CD14-positive monocyte (primary cell): ENCODE measurements at regions not wholly inside any gene's neighbourhood (a gene's known extent, or its start where the extent isn't known, plus 50 kb on each side); places are given as distances from the start of the nearest gene placed in this dataset.

Experiments
- DNase-seq, 3 donors: peaks; one replicate each; pipeline ENCODE4 v3.0.0-alpha.2; 2011 to 2022
- H2AFZ ChIP-seq: 2 replicates; pipeline ENCODE4 v1.6.0; 2012; ENCODE audit warnings: mild to moderate bottlenecking, low read depth, low read length, inconsistent platforms; ENCODE audit not compliant: insufficient read depth, poor library complexity, severe bottlenecking
- H3K27ac ChIP-seq, 2 donors: 1 replicate in 1 of 2; 2 replicates in 1 of 2; pipeline ENCODE4 v1.5.1; 2012 to 2013; ENCODE audit warnings: low read length in 2 of 2, control low read depth in 1 of 2, inconsistent platforms in 1 of 2, low read depth in 1 of 2, mild to moderate bottlenecking in 1 of 2
- H3K27me3 ChIP-seq, 2 donors: one replicate each; pipeline versions ENCODE4 v1.6.0 to v1.6.1; 2011 to 2013; ENCODE audit warnings: low read length in 2 of 2; ENCODE audit not compliant: control insufficient read depth in 2 of 2, insufficient read depth in 2 of 2
- H3K36me3 ChIP-seq, 2 donors: replicated peaks in 1 of 2; 1 replicate in 1 of 2; 2 replicates in 1 of 2; pipeline versions ENCODE4 v1.5.1 to v1.6.1; 2012 to 2013; ENCODE audit warnings: low read length in 2 of 2, control low read depth in 1 of 2, inconsistent platforms in 1 of 2, mild to moderate bottlenecking in 1 of 2; ENCODE audit not compliant: insufficient read depth in 2 of 2, control insufficient read depth in 1 of 2
- H3K4me1 ChIP-seq, 2 donors: 1 replicate in 1 of 2; 2 replicates in 1 of 2; pipeline versions ENCODE4 v1.5.1 to v1.6.1; 2012 to 2013; ENCODE audit warnings: low read length in 2 of 2, control low read depth in 1 of 2, inconsistent platforms in 1 of 2, mild to moderate bottlenecking in 1 of 2, moderate library complexity in 1 of 2; ENCODE audit not compliant: insufficient read depth in 2 of 2, control insufficient read depth in 1 of 2
- H3K4me2 ChIP-seq: replicated peaks from 2 replicates; pipeline ENCODE3; 2012; ENCODE audit warnings: low read length, moderate library complexity, mild to moderate bottlenecking; ENCODE audit not compliant: poor library complexity, severe bottlenecking; ENCODE audit errors: extremely low read depth
- H3K4me3 ChIP-seq, 3 experiments: fragments of 200-600 bp in 1 of 3; sonication (generic) in 1 of 3; replicated peaks in 1 of 3; 1 replicate in 2 of 3; 2 replicates in 1 of 3; pipeline ENCODE4 v1.5.1; 2011 to 2013; ENCODE audit warnings: low read length in 3 of 3, mild to moderate bottlenecking in 3 of 3, control low read depth in 2 of 3, low read depth in 2 of 3, inconsistent platforms in 1 of 3, moderate library complexity in 1 of 3
- H3K79me2 ChIP-seq: 2 replicates; pipeline ENCODE4 v1.6.0; 2012; ENCODE audit warnings: mild to moderate bottlenecking, control low read depth, inconsistent platforms, low read length, moderate library complexity; ENCODE audit not compliant: insufficient read depth
- H3K9ac ChIP-seq: 2 replicates; pipeline ENCODE4 v1.6.0; 2017; ENCODE audit warnings: low read length, mild to moderate bottlenecking; ENCODE audit not compliant: insufficient read depth, poor library complexity, severe bottlenecking
- H3K9me3 ChIP-seq, 2 donors: replicated peaks in 1 of 2; 1 replicate in 1 of 2; 2 replicates in 1 of 2; pipeline versions ENCODE4 v1.5.1 to v1.6.1; 2012 to 2013; ENCODE audit warnings: low read length in 2 of 2, control low read depth in 1 of 2; ENCODE audit not compliant: control insufficient read depth in 1 of 2, insufficient read depth in 1 of 2
- H4K20me1 ChIP-seq: 2 replicates; pipeline ENCODE4 v1.6.0; 2012; ENCODE audit warnings: mild to moderate bottlenecking, low read length, control low read depth, moderate library complexity; ENCODE audit not compliant: insufficient read depth
- H3K27ac Mint-ChIP-seq, 7 donors: one replicate each; pipeline ENCODE4 v1.8.0; 2020; ENCODE audit warnings: mild to moderate bottlenecking in 7 of 7, mixed read lengths in 7 of 7, moderate library complexity in 6 of 7, inconsistent platforms in 2 of 7
- H3K27me3 Mint-ChIP-seq, 3 donors: one replicate each; pipeline ENCODE4 v1.8.0; 2021 to 2022; ENCODE audit warnings: low read depth in 3 of 3, mild to moderate bottlenecking in 3 of 3, mixed read lengths in 3 of 3, moderate library complexity in 3 of 3, inconsistent platforms in 1 of 3
- H3K36me3 Mint-ChIP-seq, 2 donors: one replicate each; pipeline ENCODE4 v1.8.0; 2020; ENCODE audit warnings: mixed read lengths in 2 of 2, inconsistent platforms in 1 of 2, mild to moderate bottlenecking in 1 of 2
- H3K4me1 Mint-ChIP-seq: one replicate; pipeline ENCODE4 v1.8.0; 2020; ENCODE audit warnings: mild to moderate bottlenecking, mixed read lengths
- H3K4me3 Mint-ChIP-seq, 2 donors: one replicate each; pipeline ENCODE4 v1.8.0; 2020; ENCODE audit warnings: mild to moderate bottlenecking in 2 of 2, mixed read lengths in 2 of 2, moderate library complexity in 1 of 2
- H3K9me3 Mint-ChIP-seq, 7 donors: one replicate each; pipeline ENCODE4 v1.8.0; 2020 to 2022; ENCODE audit warnings: mixed read lengths in 7 of 7, mild to moderate bottlenecking in 6 of 7, moderate library complexity in 6 of 7, inconsistent platforms in 2 of 7
- CTCF ChIP-seq: fragments of 200-600 bp; IDR thresholded peaks from one replicate; pipeline ENCODE4 v1.8.0; 2022; ENCODE audit warnings: antibody characterized with exemption, mild to moderate bottlenecking
- WGBS: methylation state at CpG from one replicate; pipeline ENCODE4 v1.1.5; 2013; ENCODE audit warnings: missing lambda C conversion rate; ENCODE audit not compliant: insufficient coverage; 5-methylcytosine and 5-hydroxymethylcytosine counted together
- intact Hi-C, 2 donors: fragments of 100-400 bp; cut with micrococcal nuclease; formaldehyde crosslinking; loops; one replicate each; pipeline versions ENCODE4 v1.15.0 to v1.15.1; 2023

GRCh38 chr2:64876137-64876647 lies 113.0 kb upstream of the SLC1A4 start:
- no peaks in the 10 kb centered on the region for H3K79me2 ChIP-seq
- no peaks in the 10 kb centered on the region for H4K20me1 ChIP-seq
- Mint-ChIP-seq H3K27ac (no peak overlapping the region), H3K4me1 (peaks cover 17% of the 10 kb centered on the region), H3K27me3 (peaks cover 0 to 6% (median 4%) of the 10 kb centered on the region in 3 donors), H3K4me3 (no peak overlapping the region), H3K36me3 (no peaks in the 10 kb centered on the region), H3K9me3 (peaks cover 0 to 2% (median 0%) of the 10 kb centered on the region in 7 donors)
- no peak for DNase-seq
- H3K4me2 ChIP-seq, result no peak overlapping the region
- no peak overlapping the region for H3K4me3 ChIP-seq
- no peak overlapping the region for H3K9ac ChIP-seq
- TF ChIP-seq CTCF, result no peak
- no peaks in the 10 kb centered on the region for H3K36me3 ChIP-seq
- H3K27ac ChIP-seq, result no peak overlapping the region
- peaks cover 8 to 9% of the 10 kb centered on the region in 2 donors for H3K4me1 ChIP-seq
- no peaks in the 10 kb centered on the region for H3K9me3 ChIP-seq
- WGBS, result no CpG with 5 or more reads among the region's 3 CpGs
- H3K27me3 ChIP-seq, result no peaks in the 10 kb centered on the region
- intact Hi-C loops, result loop anchor here (10.0 kb wide), 2 partner anchors 351 to 541 kb away; partner anchors contain the start of gene AFTPH (in 1 of the 2)
- no peak overlapping the region for H2AFZ ChIP-seq

- no peaks in the 10 kb centered on the region for H3K9me3 ChIP-seq
- Mint-ChIP-seq H3K4me1 (peaks cover 17% of the 10 kb centered on the region), H3K27ac (peak overlapping the region in 1 of 7 donors; percentile 38), H3K36me3 (no peaks in the 10 kb centered on the region), H3K27me3 (peaks cover 0 to 8% (median 6%) of the 10 kb centered on the region in 3 donors), H3K4me3 (no peak overlapping the region), H3K9me3 (peaks cover 0 to 2% (median 0%) of the 10 kb centered on the region in 7 donors)
- no peak for DNase-seq
- no peak overlapping the region for H3K27ac ChIP-seq
- H3K4me3 ChIP-seq, result no peak overlapping the region
- H3K9ac ChIP-seq, result no peak overlapping the region
- no peak for TF ChIP-seq CTCF
- H3K4me2 ChIP-seq, result no peak overlapping the region
- 95% methylated on average over 4 of the region's 5 CpGs for WGBS
- no peaks in the 10 kb centered on the region for H3K36me3 ChIP-seq
- no peak overlapping the region for H2AFZ ChIP-seq
- H3K4me1 ChIP-seq, result peaks cover 0 to 3% of the 10 kb centered on the region in 2 donors
- no peaks in the 10 kb centered on the region for H3K79me2 ChIP-seq
- H4K20me1 ChIP-seq, result no peaks in the 10 kb centered on the region
- intact Hi-C loops, result loop anchor here (10.0 kb wide), 2 partner anchors 355 to 545 kb away; partner anchors contain the start of gene AFTPH (in 1 of the 2)
- no peaks in the 10 kb centered on the region for H3K27me3 ChIP-seq
These were observed 109.5 kb upstream of the SLC1A4 start for GRCh38 chr2:64879745-64880144.
